ENCODE measurements at regions not wholly inside any gene's neighbourhood (a gene's known extent, or its start where the extent isn't known, plus 50 kb on each side); places are given as distances from the start of the nearest gene placed in this dataset.

DNA sequence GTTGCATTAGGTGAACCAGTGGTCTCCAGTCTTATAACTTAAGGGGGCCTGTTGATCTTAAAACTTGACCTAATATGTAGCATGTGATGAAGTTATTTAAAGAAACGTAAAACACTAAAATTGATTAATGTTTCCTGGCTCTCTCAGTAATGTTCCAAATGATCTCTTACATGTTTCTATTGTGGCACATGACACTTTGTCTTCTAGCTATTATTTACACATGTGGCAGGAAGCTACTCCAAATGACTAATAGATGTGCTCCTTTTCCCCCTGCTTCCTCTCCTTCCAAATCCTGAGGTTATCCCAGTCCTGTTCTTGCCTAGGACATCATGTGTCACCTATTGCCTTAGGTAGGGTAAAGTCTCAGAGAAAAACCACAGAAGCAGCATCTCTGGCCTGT, 89.4 kb downstream of the FAS start:
- TF ChIP-seq POLR2AphosphoS5 (IDR thresholded peaks at IDR 0.05; ENCODE audit: low read depth, low read length), result no peak
- TF ChIP-seq, protein P1, sequence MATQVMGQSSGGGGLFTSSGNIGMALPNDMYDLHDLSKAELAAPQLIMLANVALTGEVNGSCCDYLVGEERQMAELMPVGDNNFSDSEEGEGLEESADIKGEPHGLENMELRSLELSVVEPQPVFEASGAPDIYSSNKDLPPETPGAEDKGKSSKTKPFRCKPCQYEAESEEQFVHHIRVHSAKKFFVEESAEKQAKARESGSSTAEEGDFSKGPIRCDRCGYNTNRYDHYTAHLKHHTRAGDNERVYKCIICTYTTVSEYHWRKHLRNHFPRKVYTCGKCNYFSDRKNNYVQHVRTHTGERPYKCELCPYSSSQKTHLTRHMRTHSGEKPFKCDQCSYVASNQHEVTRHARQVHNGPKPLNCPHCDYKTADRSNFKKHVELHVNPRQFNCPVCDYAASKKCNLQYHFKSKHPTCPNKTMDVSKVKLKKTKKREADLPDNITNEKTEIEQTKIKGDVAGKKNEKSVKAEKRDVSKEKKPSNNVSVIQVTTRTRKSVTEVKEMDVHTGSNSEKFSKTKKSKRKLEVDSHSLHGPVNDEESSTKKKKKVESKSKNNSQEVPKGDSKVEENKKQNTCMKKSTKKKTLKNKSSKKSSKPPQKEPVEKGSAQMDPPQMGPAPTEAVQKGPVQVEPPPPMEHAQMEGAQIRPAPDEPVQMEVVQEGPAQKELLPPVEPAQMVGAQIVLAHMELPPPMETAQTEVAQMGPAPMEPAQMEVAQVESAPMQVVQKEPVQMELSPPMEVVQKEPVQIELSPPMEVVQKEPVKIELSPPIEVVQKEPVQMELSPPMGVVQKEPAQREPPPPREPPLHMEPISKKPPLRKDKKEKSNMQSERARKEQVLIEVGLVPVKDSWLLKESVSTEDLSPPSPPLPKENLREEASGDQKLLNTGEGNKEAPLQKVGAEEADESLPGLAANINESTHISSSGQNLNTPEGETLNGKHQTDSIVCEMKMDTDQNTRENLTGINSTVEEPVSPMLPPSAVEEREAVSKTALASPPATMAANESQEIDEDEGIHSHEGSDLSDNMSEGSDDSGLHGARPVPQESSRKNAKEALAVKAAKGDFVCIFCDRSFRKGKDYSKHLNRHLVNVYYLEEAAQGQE (IDR thresholded peaks at IDR 0.05; ENCODE audit: insufficient read depth in 1 of 2, low read depth in 2 of 2, low read length in 2 of 2), result no peak

All from PFSK-1 (cell line).